ENCODE measurements at regions not wholly inside any gene's neighbourhood (a gene's known extent, or its start where the extent isn't known, plus 50 kb on each side); places are given as distances from the start of the nearest gene placed in this dataset.
A peak's percentile ranks its signal among the peaks of the same experiment; 100 is the strongest.
"Not testable (repeated sequence)": the region's sequence is repeated elsewhere in the genome, so short reads cannot be mapped to it uniquely, and the experiment has no call there.

- no peak for DNase-seq
Observed at GRCh38 chr3:105281989-105282388, 84.7 kb upstream of the ALCAM start.

- DNase-seq = no peak
Observed at GRCh38 chr3:105284876-105285275, 81.8 kb upstream of the ALCAM start.

GRCh38 chr3:105285653-105286241, 81.0 kb upstream of the ALCAM start:
- no peak for DNase-seq

GRCh38 chr3:105293441-105293840, 73.3 kb upstream of the ALCAM start:
- DNase-seq = no peak

GRCh38 chr3:105296182-105296822, 70.4 kb upstream of the ALCAM start:
- not testable (repeated sequence) for DNase-seq

- DNase-seq = peak in 1 of 3 donors; percentile 42
Observed at GRCh38 chr3:105304487-105304886, 62.2 kb upstream of the ALCAM start.

GRCh38 chr3:105315144-105315543, 51.6 kb upstream of the ALCAM start:
- no peak for DNase-seq

- DNase-seq = no peak
Observed at GRCh38 chr3:105315815-105316214, 50.9 kb upstream of the ALCAM start.

GRCh38 chr3:105316331-105316730, 50.4 kb upstream of the ALCAM start:
- DNase-seq = no peak
